HG03571 (cell line): ENCODE measurements at regions not wholly inside any gene's neighbourhood (a gene's known extent, or its start where the extent isn't known, plus 50 kb on each side); places are given as distances from the start of the nearest gene placed in this dataset.
"Not testable (repeated sequence)": the region's sequence is repeated elsewhere in the genome, so short reads cannot be mapped to it uniquely, and the experiment has no call there.

ENCODE experiments used
- ATAC-seq: cut with Tn5 transposase; IDR thresholded peaks from one replicate; pipeline ENCODE4 v1.9.1; 2021; ENCODE audit not compliant: unreplicated experiment

GRCh38 chr2:219829667-219830352 is 202.4 kb downstream of the SLC4A3 start:
- ATAC-seq = no peak

- ATAC-seq = no peak
Observed at GRCh38 chr2:219830353-219830738, 202.9 kb downstream of the SLC4A3 start.

- ATAC-seq = no peak
Observed at GRCh38 chr2:219831957-219832356, 204.5 kb downstream of the SLC4A3 start.

DNA sequence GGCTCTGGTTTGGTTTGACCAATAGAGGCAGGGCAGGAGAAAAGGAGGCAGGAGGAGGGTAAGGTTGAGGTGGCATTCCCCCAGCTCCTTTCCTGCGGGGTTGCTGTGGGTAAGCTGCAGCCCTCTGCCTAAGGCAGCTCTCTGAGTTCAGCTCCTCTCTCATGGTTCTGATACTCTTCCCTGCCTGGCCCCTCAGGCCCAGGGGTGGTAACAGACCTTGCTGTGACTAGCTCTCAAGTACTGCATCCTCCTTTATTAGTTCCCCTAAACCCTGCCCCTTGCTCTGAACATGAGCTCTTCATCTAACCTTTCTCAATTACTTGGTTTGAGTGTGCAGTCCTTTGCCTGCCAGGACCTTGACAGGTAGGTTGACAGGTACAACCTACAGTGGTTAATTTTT is 205.5 kb downstream of the SLC4A3 start:
- ATAC-seq = no peak

GRCh38 chr2:219835493-219835892 is 208.1 kb downstream of the SLC4A3 start:
- ATAC-seq = no peak

DNA sequence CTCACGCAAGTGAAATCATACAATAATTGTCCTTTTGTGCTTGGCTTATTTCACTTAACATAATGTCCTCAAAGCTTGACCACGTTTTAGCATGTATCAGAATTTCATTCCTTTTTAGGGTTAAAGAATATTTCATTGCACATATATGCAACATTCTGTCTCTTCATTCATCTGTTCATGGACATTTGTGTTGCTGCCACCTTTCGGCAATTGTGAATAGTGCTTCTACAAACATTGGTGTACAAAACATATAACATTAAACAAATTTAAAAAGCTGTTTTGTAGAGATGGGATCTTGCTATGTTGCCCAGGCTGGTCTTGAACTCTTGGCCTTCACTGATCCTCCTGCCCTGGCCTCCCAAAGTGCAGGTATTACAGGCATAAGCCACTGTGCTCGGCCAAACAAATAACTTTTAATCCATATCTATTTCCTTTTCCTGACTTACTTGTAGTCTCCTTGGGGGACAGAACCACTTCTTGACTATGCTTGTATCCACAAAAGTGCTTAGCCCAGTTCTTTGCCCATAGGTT is 209.3 kb downstream of the SLC4A3 start:
- ATAC-seq = no peak

DNA sequence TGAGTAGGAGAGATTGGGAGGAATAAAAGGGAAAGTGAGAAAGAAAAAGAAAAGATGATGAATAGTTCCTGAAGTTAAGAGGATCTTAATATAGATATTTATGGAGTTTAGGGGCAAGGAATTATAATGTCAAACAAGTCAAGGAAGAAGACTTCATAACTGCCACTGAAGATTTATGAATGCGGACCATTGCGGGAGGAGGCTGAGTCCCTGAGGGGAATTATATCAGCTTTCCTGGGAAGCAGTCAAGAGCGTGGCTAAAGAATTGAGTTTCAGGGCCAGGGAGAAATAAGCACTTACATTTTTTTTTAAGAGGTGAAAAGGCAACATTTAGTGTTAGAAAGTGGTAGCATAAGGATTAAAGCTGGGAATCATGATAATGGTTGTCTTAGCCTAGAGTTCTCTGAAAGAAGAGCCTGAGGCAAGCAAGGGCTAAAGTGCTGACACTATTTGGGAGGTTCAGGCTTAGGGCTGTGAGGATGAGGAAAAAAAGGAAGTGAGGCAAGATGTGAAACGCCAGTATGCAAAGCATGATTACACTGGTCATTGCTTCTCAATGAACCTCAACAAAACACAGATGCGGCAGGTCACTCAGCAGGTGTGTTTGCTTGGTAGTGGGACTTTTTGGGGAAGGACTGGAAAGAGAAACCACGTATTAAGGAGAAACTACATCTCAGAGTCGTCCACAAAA is 217.1 kb downstream of the SLC4A3 start:
- ATAC-seq = peak; percentile 86

DNA sequence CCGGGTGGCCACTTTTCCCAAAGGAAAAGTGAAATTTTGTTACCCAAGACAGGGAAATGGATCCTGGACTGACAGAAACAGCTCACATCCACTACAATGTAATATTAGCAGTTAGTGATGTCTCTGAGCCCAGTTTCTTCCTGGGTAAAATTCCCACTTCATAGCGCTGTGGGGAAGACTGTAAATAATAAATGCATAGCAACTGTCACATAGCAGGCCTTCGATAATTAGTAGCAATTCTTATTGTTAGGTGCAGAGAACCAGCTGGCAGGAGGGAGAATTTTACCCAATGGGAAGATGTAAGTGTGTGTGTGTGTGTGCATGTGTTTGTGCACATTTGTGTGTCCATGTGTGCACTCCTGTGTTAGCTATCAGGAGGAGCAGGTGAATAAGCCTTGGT is 221.5 kb downstream of the SLC4A3 start:
- ATAC-seq = no peak

GRCh38 chr2:219851169-219851568 is 223.7 kb downstream of the SLC4A3 start:
- ATAC-seq = no peak

- ATAC-seq = no peak
Observed at GRCh38 chr2:219851801-219852481, 224.5 kb downstream of the SLC4A3 start.

DNA sequence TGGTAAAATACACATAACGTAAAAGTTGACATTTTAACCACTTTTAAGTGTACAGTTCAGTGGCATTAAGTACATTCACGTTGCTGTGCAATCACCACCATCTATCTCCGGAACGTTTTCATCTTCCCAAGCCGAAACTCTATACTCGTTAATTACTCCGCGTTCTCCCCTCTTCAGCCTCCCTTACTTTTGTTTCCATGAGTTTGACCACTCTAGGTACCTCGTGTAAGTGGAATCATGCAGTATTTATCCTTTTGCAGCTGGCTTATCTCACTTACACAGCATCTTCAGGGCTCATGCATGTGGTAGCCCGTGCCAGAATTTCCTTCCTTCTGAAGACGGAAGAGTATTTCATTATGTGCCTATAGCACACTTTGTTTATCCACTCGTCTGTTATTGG is 225.2 kb downstream of the SLC4A3 start:
- ATAC-seq = no peak

DNA sequence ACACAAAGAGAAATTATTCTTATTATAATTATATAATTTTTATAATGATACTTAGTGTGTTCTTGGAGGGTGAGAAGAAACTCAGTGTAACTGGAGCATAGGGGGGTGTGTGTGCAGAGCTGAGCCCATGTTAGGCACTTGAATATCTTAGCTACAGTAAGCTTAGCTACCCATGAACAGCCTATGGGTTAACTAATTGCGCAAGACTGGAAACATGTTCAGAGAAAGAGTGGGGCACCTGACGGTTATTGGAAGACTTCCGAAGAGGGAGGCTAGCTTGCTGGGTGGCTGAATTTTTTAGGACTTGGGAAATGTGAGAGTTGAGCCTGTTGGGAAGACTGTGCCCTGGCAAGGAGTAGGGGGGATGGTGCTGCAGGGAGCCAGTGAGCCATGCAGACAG is 229.2 kb downstream of the SLC4A3 start:
- no peak for ATAC-seq

- no peak for ATAC-seq
Observed at GRCh38 chr2:219857751-219858150, 230.3 kb downstream of the SLC4A3 start.

- ATAC-seq = no peak
Observed at GRCh38 chr2:219861307-219861706, 233.9 kb downstream of the SLC4A3 start.

GRCh38 chr2:219864154-219864553 is 236.7 kb downstream of the SLC4A3 start:
- ATAC-seq = no peak

- no peak for ATAC-seq
Observed at GRCh38 chr2:219868635-219869034, 241.2 kb downstream of the SLC4A3 start.

- no peak for ATAC-seq
Observed at GRCh38 chr2:219870041-219870440, 242.6 kb downstream of the SLC4A3 start.

DNA sequence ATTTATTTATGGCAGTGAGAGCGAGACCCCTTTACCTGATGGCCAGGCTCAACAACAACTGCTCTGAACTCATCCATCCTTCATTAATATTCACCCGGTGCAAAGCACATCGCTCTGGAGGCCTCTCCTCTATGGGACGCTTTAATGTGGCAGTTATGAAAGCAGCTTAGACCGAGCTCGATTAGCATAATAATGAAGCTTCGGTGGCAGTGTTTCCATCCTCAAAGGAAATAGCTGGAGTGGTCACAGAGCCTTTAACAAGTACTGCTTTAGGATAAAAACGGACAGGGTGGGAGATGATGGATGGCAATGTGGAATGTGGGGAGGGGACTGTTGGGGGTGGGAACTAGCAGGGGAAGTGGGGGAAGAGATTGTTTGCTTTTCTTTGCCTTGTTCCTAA is 243.9 kb downstream of the SLC4A3 start:
- no peak for ATAC-seq

DNA sequence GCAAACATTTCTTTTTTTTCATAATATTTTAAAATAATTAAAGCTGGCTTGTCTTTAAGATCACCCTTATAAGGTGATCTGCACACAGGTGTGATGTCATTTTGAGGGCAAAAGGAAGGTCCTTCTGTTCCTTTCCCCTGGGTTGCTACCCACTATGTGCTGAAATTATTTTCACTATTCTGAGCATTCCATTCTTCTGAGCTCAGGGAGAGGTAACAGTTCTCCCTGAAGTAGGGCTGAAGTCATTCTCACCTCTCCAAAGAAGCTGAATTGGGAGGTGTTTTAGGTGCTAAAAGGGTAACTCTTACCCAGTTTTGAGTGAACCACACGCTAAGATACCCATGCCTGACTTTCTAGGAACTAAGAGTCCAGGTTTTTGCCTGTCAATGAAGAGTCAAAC is 247.6 kb downstream of the SLC4A3 start:
- ATAC-seq = no peak

DNA sequence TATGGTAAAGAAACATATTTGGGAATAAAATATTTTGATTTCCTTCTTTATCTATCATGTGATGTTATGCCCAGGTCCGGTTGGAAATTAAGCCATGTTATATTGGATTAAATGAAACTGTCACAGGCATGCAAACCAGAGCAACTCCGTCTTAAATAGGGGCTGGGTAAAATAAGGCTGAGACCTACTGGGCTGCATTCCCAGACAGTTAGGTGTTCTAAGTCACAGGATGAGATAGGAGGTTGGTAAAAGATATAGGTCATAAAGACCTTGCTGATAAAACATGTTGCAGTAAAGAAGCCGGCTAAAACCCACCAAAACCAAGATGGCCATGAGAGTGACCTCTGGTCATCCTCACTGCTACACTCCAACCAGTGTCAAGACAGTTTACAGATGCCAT is 248.6 kb downstream of the SLC4A3 start:
- not testable (repeated sequence) for ATAC-seq

DNA sequence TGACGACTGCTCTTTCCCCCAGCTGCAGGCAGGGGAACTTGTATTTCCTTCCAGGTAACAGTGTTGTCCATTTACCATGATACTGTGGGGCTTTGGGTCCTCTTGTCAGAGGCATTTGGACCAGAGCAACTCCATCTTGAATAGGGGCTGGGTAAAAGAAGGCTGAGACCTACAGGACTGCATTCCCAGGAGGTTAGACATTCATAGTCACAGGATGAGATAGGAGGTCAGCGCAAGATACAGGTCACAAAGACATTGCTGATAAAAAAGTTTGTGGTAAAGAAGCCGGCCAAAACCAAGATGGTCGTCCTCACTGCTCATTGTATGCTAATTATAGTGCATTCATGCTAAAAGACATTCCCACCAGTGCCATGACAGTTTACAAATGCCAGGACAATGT is 249.5 kb downstream of the SLC4A3 start:
- ATAC-seq = no peak

DNA sequence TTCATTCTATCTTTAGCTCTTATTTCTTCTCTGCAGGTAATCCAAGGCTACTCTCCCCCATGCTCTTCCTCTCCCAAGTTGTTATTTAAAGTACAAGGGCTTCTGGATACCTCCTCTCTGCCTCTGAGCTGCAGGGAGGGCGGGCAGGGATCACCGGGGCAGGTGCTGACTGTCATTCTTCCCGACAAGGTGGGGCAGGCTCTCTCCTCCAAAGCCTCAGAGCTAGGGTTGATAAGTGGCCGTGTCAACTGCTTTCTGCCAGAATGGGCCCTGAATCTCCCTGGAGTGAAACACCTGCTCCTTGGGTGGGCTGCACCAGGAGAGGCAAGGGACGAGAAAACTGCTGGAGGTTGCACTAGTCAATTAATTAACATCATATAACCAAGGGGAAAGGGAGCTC is 250.3 kb downstream of the SLC4A3 start:
- ATAC-seq = no peak
